ENCODE measurements at regions not wholly inside any gene's neighbourhood (a gene's known extent, or its start where the extent isn't known, plus 50 kb on each side); places are given as distances from the start of the nearest gene placed in this dataset.

GRCh38 chr1:227395426-227396028, 77.2 kb upstream of the CDC42BPA start:
- Histone ChIP-seq H3K4me1 (replicated peaks in 1 of 2) (no peaks in the 10 kb centered on the region), H3K9me3 (replicated peaks in 1 of 3) (no peaks in the 10 kb centered on the region), H3K4me3 (no peak overlapping the region), H3K27ac (no peak overlapping the region), H3K27me3 (no peaks in the 10 kb centered on the region), H3K36me3 (replicated peaks in 1 of 2) (no peaks in the 10 kb centered on the region)
- no peak for DNase-seq
- intact Hi-C loops (cut with DNase I), result no loop called here
- no peak for TF ChIP-seq POLR2A (IDR thresholded peaks at IDR 0.05)
- TF ChIP-seq, protein P1, sequence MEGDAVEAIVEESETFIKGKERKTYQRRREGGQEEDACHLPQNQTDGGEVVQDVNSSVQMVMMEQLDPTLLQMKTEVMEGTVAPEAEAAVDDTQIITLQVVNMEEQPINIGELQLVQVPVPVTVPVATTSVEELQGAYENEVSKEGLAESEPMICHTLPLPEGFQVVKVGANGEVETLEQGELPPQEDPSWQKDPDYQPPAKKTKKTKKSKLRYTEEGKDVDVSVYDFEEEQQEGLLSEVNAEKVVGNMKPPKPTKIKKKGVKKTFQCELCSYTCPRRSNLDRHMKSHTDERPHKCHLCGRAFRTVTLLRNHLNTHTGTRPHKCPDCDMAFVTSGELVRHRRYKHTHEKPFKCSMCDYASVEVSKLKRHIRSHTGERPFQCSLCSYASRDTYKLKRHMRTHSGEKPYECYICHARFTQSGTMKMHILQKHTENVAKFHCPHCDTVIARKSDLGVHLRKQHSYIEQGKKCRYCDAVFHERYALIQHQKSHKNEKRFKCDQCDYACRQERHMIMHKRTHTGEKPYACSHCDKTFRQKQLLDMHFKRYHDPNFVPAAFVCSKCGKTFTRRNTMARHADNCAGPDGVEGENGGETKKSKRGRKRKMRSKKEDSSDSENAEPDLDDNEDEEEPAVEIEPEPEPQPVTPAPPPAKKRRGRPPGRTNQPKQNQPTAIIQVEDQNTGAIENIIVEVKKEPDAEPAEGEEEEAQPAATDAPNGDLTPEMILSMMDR (IDR thresholded peaks at IDR 0.05), result no peak
- whole genome bisulfite sequencing, 4 donors, result 40 to 54% (median 52%) methylated on average over 2 of the region's 2 CpGs

- H3K36me3 ChIP-seq (replicated peaks in 1 of 2), result no peaks in the 10 kb centered on the region
Measured at GRCh38 chr1:227392984-227393764, 74.9 kb upstream of the CDC42BPA start.

DNA sequence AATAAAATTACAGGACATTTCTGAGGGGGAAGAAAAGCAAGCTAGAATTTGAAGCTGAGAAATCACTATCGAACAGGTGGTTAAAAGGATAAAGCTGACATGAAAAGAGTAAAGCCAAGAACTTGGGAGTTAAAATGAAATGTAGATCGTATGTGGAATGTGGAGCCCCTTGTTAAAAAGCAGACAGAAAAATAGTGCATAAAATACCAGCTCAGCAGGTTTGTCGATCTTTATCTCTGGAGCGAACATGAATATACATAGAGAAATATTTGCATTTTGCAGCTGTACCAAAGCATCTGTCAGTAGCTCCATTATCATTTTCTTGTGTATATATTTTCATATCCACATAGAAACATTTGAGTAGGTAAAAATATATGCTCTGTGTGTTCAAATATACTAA, 73.6 kb upstream of the CDC42BPA start:
- TF ChIP-seq, protein P1 (IDR thresholded peaks at IDR 0.05), result no peak
- TF ChIP-seq POLR2A (IDR thresholded peaks at IDR 0.05), result no peak
- intact Hi-C loops (cut with DNase I), result no loop called here

More at GRCh38 chr1:227392984-227393764, 74.9 kb upstream of the CDC42BPA start:
- Histone ChIP-seq H3K27ac (no peak overlapping the region), H3K4me1 (replicated peaks in 1 of 2) (no peaks in the 10 kb centered on the region), H3K9me3 (replicated peaks in 1 of 3) (no peaks in the 10 kb centered on the region), H3K4me3 (no peak overlapping the region), H3K27me3 (no peaks in the 10 kb centered on the region)
- DNase-seq, result no peak
- intact Hi-C loops (cut with DNase I), result no loop called here
- TF ChIP-seq, protein P1 (IDR thresholded peaks at IDR 0.05), result no peak
- no peak for TF ChIP-seq POLR2A (IDR thresholded peaks at IDR 0.05)
- WGBS, 4 donors, result 59 to 84% (median 60%) methylated on average over 3 of the region's 3 CpGs

DNA sequence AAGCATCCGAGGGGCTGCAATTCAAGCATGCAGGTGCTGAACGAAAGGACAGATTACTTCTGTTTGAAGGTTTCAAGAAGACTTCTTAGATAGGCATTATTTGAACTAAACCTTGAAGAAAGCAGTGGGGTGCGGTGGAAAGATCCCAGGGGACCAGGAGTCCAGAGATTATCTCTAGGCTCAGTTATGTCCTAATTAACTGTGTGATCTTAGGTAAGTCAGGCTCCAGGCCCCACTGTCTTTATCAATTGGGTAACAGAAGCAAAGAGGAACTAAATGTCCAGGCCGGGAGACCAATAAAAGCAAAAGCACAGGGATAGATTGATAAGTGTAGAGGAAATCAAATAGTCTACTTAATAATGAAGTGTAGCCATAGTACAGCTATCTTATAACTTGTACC, 72.9 kb upstream of the CDC42BPA start:
- TF ChIP-seq, protein P1 (IDR thresholded peaks at IDR 0.05), result no peak
- TF ChIP-seq POLR2A (IDR thresholded peaks at IDR 0.05), result no peak
- H3K36me3 ChIP-seq (replicated peaks in 1 of 2), result no peaks in the 10 kb centered on the region
- no peak overlapping the region for H3K27ac ChIP-seq
- 87 to 95% (median 89%) methylated on average over 4 of the region's 4 CpGs for WGBS, 4 donors
- no peaks in the 10 kb centered on the region for H3K9me3 ChIP-seq (replicated peaks in 1 of 3)
- H3K4me3 ChIP-seq, result no peak overlapping the region
- no peaks in the 10 kb centered on the region for H3K4me1 ChIP-seq (replicated peaks in 1 of 2)
- DNase-seq, result no peak
- no peaks in the 10 kb centered on the region for H3K27me3 ChIP-seq
- intact Hi-C loops (cut with DNase I), result no loop called here

More for the DNA sequence above, 73.6 kb upstream of the CDC42BPA start:
- no peak for DNase-seq
- no peaks in the 10 kb centered on the region for H3K4me1 ChIP-seq (replicated peaks in 1 of 2)
- no peak overlapping the region for H3K4me3 ChIP-seq
- no peak overlapping the region for H3K27ac ChIP-seq
- no peaks in the 10 kb centered on the region for H3K36me3 ChIP-seq (replicated peaks in 1 of 2)
- no peaks in the 10 kb centered on the region for H3K27me3 ChIP-seq
- H3K9me3 ChIP-seq (replicated peaks in 1 of 3), result no peaks in the 10 kb centered on the region
- WGBS, 4 donors, result 66 to 74% (median 69%) methylated on average over 4 of the region's 4 CpGs
